ENCODE measurements at regions not wholly inside any gene's neighbourhood (a gene's known extent, or its start where the extent isn't known, plus 50 kb on each side); places are given as distances from the start of the nearest gene placed in this dataset.

- Histone ChIP-seq H3K4me1 (no peaks in the 10 kb centered on the region), H3K4me3 (no peak overlapping the region), H3K9me3 (peaks cover 0 to 9% (median 0%) of the 10 kb centered on the region in 4 donors), H3K36me3 (no peaks in the 10 kb centered on the region), H3K27ac (no peak overlapping the region), H3K27me3 (no peaks in the 10 kb centered on the region)
- WGBS, 5 donors, result 89 to 100% (median 96%) methylated on average over 1 of the region's 1 CpG
- no peak for DNase-seq
- TF ChIP-seq POLR2AphosphoS5 (IDR thresholded peaks at IDR 0.05) (no peak), POLR2A (IDR thresholded peaks at IDR 0.05) (no peak), EP300 (IDR thresholded peaks at IDR 0.05) (no peak)
- TF ChIP-seq, protein P1, sequence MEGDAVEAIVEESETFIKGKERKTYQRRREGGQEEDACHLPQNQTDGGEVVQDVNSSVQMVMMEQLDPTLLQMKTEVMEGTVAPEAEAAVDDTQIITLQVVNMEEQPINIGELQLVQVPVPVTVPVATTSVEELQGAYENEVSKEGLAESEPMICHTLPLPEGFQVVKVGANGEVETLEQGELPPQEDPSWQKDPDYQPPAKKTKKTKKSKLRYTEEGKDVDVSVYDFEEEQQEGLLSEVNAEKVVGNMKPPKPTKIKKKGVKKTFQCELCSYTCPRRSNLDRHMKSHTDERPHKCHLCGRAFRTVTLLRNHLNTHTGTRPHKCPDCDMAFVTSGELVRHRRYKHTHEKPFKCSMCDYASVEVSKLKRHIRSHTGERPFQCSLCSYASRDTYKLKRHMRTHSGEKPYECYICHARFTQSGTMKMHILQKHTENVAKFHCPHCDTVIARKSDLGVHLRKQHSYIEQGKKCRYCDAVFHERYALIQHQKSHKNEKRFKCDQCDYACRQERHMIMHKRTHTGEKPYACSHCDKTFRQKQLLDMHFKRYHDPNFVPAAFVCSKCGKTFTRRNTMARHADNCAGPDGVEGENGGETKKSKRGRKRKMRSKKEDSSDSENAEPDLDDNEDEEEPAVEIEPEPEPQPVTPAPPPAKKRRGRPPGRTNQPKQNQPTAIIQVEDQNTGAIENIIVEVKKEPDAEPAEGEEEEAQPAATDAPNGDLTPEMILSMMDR (IDR thresholded peaks at IDR 0.05), result no peak
- intact Hi-C loops (cut with DNase I; ENCODE audit: low total_unique reads), result no loop called here
These were observed 1433.2 kb upstream of the TMEFF2 start for GRCh38 chr2:193627927-193628272.

DNA sequence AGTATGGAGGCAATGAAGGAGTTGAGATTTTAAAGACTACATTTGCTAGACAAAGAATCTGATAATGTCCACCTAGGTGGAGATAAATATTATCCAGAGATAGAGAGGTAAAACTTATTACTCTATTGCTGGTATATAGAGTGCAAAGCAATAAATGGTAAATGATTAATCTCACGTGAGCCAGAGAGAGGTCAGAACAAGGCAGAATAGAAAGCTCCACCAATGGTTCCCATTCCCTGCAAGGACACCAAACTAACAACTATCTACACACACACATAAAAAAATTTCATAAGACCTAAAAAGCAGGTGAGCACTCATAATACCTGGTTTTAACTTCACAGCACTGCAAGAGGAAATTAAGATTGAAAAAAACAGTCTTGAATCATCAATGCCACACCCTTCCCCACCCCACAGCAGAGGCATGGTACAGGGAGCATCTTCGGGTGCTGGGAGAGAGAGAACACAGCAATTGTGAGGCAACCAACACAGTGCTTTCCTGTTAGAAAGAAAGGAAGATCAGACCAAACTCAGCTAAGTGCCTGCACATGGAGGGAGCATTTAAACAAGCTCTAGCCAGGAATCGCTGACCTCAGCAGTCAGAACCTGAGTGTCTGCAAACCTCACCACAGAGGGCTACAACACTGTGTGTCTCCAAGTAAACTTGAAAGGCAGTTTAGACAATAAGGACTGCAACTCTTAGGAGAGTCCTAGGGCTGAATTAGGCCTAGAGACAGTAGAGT, 1432.6 kb upstream of the TMEFF2 start:
- Histone ChIP-seq H3K9me3 (peaks cover 0 to 9% (median 0%) of the 10 kb centered on the region in 4 donors), H3K27me3 (no peaks in the 10 kb centered on the region), H3K36me3 (no peaks in the 10 kb centered on the region), H3K4me3 (no peak overlapping the region), H3K4me1 (no peaks in the 10 kb centered on the region), H3K27ac (no peak overlapping the region)
- intact Hi-C loops (cut with DNase I; ENCODE audit: low total_unique reads), result no loop called here
- DNase-seq, result no peak
- whole genome bisulfite sequencing, 5 donors, result 51 to 77% (median 66%) methylated on average over 3 of the region's 3 CpGs
- no peak for TF ChIP-seq EP300 (IDR thresholded peaks at IDR 0.05)
- TF ChIP-seq POLR2A (IDR thresholded peaks at IDR 0.05), result no peak
- TF ChIP-seq POLR2AphosphoS5 (IDR thresholded peaks at IDR 0.05), result no peak

GRCh38 chr2:193608451-193608850, 1413.7 kb upstream of the TMEFF2 start:
- intact Hi-C loops (cut with DNase I; ENCODE audit: low total_unique reads), result no loop called here
- no peak overlapping the region for H3K4me3 ChIP-seq
- no peak for DNase-seq
- H3K9me3 ChIP-seq, result no peaks in the 10 kb centered on the region
- H3K36me3 ChIP-seq, result no peaks in the 10 kb centered on the region
- no peak overlapping the region for H3K27ac ChIP-seq
- H3K4me1 ChIP-seq, result no peaks in the 10 kb centered on the region
- no peaks in the 10 kb centered on the region for H3K27me3 ChIP-seq
- TF ChIP-seq, protein P1 (IDR thresholded peaks at IDR 0.05), result no peak
- no peak for TF ChIP-seq POLR2A (IDR thresholded peaks at IDR 0.05)
- TF ChIP-seq EP300 (IDR thresholded peaks at IDR 0.05), result no peak
- TF ChIP-seq POLR2AphosphoS5 (IDR thresholded peaks at IDR 0.05), result no peak

DNA sequence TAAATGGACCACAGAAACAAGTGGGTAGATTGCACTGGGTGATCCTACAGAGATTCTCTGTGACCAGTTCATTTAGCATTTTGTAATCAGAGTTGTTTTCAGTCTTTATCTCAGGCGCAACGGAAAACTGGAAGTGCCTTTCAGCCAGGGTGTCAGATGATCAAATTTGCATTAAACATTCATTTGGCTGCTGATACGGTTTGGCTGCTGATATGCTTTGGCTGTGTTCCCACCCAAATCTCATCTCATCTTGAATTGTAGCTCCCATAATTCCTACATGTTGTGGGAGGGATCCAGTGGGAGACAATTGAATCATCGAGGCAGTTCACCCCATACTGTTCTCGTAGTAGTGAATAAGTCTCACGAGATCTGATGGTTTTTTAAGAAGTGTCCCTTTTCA, 1396.1 kb upstream of the TMEFF2 start:
- intact Hi-C loops (cut with DNase I; ENCODE audit: low total_unique reads), result no loop called here
- no peaks in the 10 kb centered on the region for H3K36me3 ChIP-seq
- no peaks in the 10 kb centered on the region for H3K27me3 ChIP-seq
- no peaks in the 10 kb centered on the region for H3K4me1 ChIP-seq
- H3K27ac ChIP-seq, result no peak overlapping the region
- H3K9me3 ChIP-seq, result peaks cover 0 to 18% (median 2%) of the 10 kb centered on the region in 4 donors
- WGBS, 5 donors, result 60 to 74% (median 65%) methylated on average over 6 of the region's 6 CpGs
- DNase-seq, result no peak
- TF ChIP-seq POLR2A (IDR thresholded peaks at IDR 0.05) (no peak), EP300 (IDR thresholded peaks at IDR 0.05) (no peak), POLR2AphosphoS5 (IDR thresholded peaks at IDR 0.05) (no peak)
- TF ChIP-seq, protein P1 (IDR thresholded peaks at IDR 0.05), result no peak
- no peak overlapping the region for H3K4me3 ChIP-seq

DNA sequence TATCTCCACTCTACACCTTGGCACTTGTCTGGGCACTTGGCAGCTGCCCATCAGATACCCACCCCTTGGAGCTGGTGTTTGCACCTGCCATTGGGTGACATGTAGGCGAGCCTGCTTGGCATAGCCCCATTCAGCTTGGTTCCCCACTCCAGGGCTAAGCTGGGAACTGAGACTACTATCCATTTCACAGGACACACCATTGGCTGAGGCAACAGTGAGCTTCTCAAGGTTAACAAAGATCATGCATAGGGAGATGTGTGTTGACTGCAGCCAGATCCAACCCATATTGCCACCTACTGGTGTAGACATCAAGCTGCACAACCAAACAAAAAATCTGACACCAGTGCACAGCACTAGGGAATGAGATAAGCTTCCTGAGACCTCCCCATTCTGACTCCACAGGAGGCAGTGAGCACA, 1389.8 kb upstream of the TMEFF2 start:
- TF ChIP-seq POLR2AphosphoS5 (IDR thresholded peaks at IDR 0.05) (no peak), POLR2A (IDR thresholded peaks at IDR 0.05) (no peak)
- TF ChIP-seq, protein P1 (IDR thresholded peaks at IDR 0.05), result peak in 1 of 7 experiments; percentile 16
- Histone ChIP-seq H3K36me3 (no peaks in the 10 kb centered on the region), H3K4me1 (no peaks in the 10 kb centered on the region), H3K27me3 (no peaks in the 10 kb centered on the region), H3K9me3 (no peaks in the 10 kb centered on the region), H3K4me3 (no peak overlapping the region), H3K27ac (no peak overlapping the region)
- intact Hi-C loops (cut with DNase I; ENCODE audit: low total_unique reads), result no loop called here
- DNase-seq, result peak in 1 of 2 donors; percentile 30
- 70 to 100% (median 78%) methylated on average over 1 of the region's 1 CpG; no CpG with 5 or more reads in 1 of the 5 donors for WGBS, 5 donors

Measured in stomach (tissue), 8 donors.